KOPT-K1 (cell line): ENCODE measurements at regions not wholly inside any gene's neighbourhood (a gene's known extent, or its start where the extent isn't known, plus 50 kb on each side); places are given as distances from the start of the nearest gene placed in this dataset.

ENCODE experiments used
- H3K27ac ChIP-seq: fragments of 200-600 bp; sonication (generic); 2 replicates; pipeline ENCODE4 v1.5.1; 2016; ENCODE audit warnings: antibody characterized with exemption, mild to moderate bottlenecking, low read depth, low read length; ENCODE audit not compliant: poor library complexity, severe bottlenecking
- H3K36me3 ChIP-seq: fragments of 200-600 bp; sonication (generic); 2 replicates; pipeline ENCODE4 v1.5.1; 2017; ENCODE audit warnings: antibody characterized with exemption, mild to moderate bottlenecking, low read length, moderate library complexity; ENCODE audit not compliant: insufficient read depth
- H3K9me3 ChIP-seq: fragments of 200-600 bp; sonication (generic); 2 replicates; pipeline ENCODE4 v1.5.1; 2017; ENCODE audit warnings: antibody characterized with exemption, low read length, mild to moderate bottlenecking; ENCODE audit not compliant: insufficient read depth, poor library complexity, severe bottlenecking

GRCh38 chr3:118811236-118811732 is 223.4 kb downstream of the IGSF11 start:
- no peaks in the 10 kb centered on the region for H3K36me3 ChIP-seq
- H3K9me3 ChIP-seq, result no peaks in the 10 kb centered on the region
- no peak overlapping the region for H3K27ac ChIP-seq

GRCh38 chr3:118813472-118813871 is 221.2 kb downstream of the IGSF11 start:
- Histone ChIP-seq H3K9me3 (no peaks in the 10 kb centered on the region), H3K36me3 (no peaks in the 10 kb centered on the region), H3K27ac (no peak overlapping the region)

GRCh38 chr3:118817748-118818165 is 216.9 kb downstream of the IGSF11 start:
- no peaks in the 10 kb centered on the region for H3K36me3 ChIP-seq
- H3K9me3 ChIP-seq, result no peaks in the 10 kb centered on the region
- no peak overlapping the region for H3K27ac ChIP-seq

GRCh38 chr3:118818386-118818785 is 216.3 kb downstream of the IGSF11 start:
- H3K27ac ChIP-seq, result no peak overlapping the region
- no peaks in the 10 kb centered on the region for H3K36me3 ChIP-seq
- H3K9me3 ChIP-seq, result no peaks in the 10 kb centered on the region

GRCh38 chr3:118823626-118824025 is 211.0 kb downstream of the IGSF11 start:
- H3K36me3 ChIP-seq, result no peaks in the 10 kb centered on the region
- no peaks in the 10 kb centered on the region for H3K9me3 ChIP-seq
- H3K27ac ChIP-seq, result no peak overlapping the region

- Histone ChIP-seq H3K36me3 (no peaks in the 10 kb centered on the region), H3K9me3 (no peaks in the 10 kb centered on the region), H3K27ac (no peak overlapping the region)
Observed at GRCh38 chr3:118827446-118827845, 207.2 kb downstream of the IGSF11 start.

- H3K9me3 ChIP-seq, result no peaks in the 10 kb centered on the region
- no peak overlapping the region for H3K27ac ChIP-seq
- H3K36me3 ChIP-seq, result no peaks in the 10 kb centered on the region
Observed at GRCh38 chr3:118828351-118828750, 206.3 kb downstream of the IGSF11 start.

- Histone ChIP-seq H3K27ac (no peak overlapping the region), H3K9me3 (peaks cover under 1% of the 10 kb centered on the region), H3K36me3 (no peaks in the 10 kb centered on the region)
Observed at GRCh38 chr3:118833075-118833474, 201.6 kb downstream of the IGSF11 start.

- no peaks in the 10 kb centered on the region for H3K36me3 ChIP-seq
- no peak overlapping the region for H3K27ac ChIP-seq
- peaks cover 55% of the 10 kb centered on the region for H3K9me3 ChIP-seq
Observed at GRCh38 chr3:118838871-118839270, 195.8 kb downstream of the IGSF11 start.

- H3K27ac ChIP-seq, result no peak overlapping the region
- peaks cover 63% of the 10 kb centered on the region for H3K9me3 ChIP-seq
- H3K36me3 ChIP-seq, result no peaks in the 10 kb centered on the region
Observed at GRCh38 chr3:118842147-118842863, 192.3 kb downstream of the IGSF11 start.

GRCh38 chr3:118846176-118846575 is 188.5 kb downstream of the IGSF11 start:
- peaks cover 39% of the 10 kb centered on the region for H3K9me3 ChIP-seq
- H3K36me3 ChIP-seq, result no peaks in the 10 kb centered on the region
- H3K27ac ChIP-seq, result no peak overlapping the region
